ENCODE measurements at regions not wholly inside any gene's neighbourhood (a gene's known extent, or its start where the extent isn't known, plus 50 kb on each side); places are given as distances from the start of the nearest gene placed in this dataset.

- TF ChIP-seq POLR2A (IDR thresholded peaks at IDR 0.05), result no peak
- no peak for TF ChIP-seq CTCF (IDR thresholded peaks at IDR 0.05)
These were observed 305.1 kb upstream of the PPP1R2C start for GRCh38 chrX:43083016-43083415.
